Activated CD8-positive, alpha-beta memory T cell treated with anti-CD3 and anti-CD28 coated beads for 24 hours (primary cell): ENCODE measurements at regions not wholly inside any gene's neighbourhood (a gene's known extent, or its start where the extent isn't known, plus 50 kb on each side); places are given as distances from the start of the nearest gene placed in this dataset.

ENCODE experiments used
- DNase-seq: peaks from one replicate; pipeline ENCODE4 v3.0.0-alpha.2; 2020

DNA sequence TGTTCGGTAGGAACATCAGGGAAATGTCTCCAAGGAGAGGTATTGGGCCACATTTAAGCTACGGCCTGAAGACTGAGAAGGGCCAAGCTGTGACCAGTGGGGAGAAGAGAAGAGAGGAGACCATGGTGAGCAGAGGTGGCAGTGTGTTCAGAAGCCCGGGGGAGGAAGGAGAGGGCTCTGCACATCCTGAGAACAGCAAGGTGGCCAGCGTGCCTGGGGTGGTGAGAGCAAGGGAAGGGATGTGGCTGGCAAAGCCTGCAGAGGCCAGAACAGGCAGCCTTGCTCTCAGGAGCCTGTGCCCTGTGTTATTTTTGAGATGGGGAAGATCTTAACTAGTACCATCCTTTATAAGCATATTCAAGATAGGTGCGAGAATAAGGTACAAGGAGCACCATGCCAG is 933.5 kb upstream of the EEF2KMT start:
- no peak for DNase-seq

DNA sequence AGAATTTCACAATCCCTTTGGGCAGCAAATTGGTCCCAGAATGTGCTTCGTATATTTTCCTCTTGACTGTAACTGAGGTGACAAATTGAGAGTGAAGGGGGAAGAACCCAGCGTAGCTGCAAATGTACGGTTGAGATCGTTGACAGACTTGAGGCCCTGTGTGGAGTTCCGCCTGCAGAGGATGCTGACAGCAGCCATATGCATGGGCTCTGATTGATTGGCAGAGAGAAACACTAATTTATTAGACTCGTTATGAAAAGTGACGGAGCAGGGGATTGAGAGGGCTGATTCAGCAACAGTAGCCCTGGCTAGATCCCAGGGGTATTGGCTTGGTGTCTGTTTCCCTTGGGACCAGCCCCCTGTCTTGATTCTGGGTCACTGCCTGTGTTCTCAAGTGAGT is 930.1 kb upstream of the EEF2KMT start:
- no peak for DNase-seq

DNA sequence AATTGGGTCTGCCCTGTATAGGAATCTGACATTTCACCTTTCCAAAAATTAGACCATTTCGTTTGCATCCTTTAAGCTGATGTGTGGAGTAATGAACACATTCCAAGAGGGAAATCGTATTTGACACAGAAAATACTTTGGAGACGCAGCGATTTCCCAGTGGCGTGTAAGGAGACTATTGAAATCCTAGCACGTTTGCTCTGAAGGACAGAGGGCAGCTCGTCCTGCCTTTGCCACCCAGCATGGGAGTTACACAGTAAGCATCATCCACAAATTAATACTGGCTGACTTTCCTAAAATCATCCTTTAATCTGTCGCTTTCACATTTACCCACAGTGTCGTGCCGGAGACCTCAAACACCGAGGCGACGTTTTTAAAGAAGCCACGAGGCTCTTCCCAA is 925.9 kb upstream of the EEF2KMT start:
- DNase-seq: no peak

- DNase-seq: no peak
Observed at GRCh38 chr16:6021276-6021943, 923.8 kb upstream of the EEF2KMT start.

DNA sequence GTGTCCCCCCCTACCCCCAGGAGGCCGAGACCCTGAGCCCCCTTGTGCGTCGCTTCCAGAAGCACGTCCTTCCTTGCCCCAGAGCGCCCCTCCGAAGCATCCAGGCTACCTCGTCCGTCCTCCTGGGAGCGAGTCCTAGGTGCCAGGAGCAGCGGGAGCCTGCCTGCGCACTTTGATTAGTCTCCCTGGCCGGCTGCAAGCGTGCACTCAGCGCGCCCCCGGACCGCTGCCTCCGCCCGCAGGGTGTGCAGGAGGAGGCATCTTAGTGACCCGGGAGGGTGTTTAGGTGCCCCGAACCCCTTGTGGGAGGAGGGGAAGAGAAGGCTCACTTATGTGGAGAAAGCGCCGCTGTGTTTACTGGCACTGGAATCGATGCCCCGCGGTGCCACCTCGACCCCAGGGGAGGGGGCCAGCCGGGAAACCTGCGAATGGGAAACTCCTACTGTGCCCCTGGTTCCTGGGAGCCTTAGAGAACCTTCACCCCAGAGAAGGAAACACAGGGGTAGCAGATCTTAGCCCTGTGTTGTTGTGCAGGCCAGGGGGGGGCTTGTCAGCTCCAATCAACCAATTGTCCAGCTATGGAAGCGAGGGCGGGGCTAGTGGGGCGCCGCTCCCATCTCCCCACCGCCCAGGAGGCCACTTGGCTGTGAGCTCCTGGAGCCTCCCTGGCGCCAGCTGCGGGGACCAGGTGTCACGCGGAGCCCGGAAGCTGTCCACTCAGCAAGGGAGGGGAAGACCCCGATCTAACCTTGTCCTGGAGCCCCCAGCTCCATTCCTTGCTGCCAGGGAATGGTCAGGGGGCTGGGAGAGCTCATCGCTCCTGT is 922.8 kb upstream of the EEF2KMT start:
- no peak for DNase-seq

DNA sequence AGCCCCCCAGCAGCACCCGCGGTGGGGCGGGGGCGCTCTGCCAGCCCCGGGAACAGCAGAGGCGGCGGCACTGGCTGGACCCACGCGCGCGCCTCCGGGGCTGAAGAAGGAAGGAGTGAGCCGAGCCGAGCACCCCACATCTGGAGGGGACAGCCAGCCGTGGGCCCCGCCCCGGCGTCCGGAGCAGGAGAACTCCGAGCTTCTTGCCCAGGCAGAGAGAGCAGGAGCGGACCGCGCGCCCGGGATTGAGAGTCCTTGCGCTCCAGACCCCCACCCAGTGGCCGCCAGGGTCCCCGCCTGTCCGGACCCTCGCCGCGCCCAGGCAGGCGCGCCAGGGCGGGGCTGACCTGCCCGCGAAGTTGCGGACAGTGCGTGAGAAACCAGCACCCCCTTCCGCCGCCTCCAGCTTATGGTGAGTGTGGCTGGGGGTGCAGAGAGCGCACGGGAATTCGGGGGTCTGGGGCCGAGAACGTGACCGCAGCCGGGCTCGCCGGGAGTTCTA is 921.9 kb upstream of the EEF2KMT start:
- no peak for DNase-seq

GRCh38 chr16:6018848-6019489 is 921.4 kb upstream of the EEF2KMT start:
- no peak for DNase-seq

GRCh38 chr16:6016530-6017184 is 919.1 kb upstream of the EEF2KMT start:
- no peak for DNase-seq

DNA sequence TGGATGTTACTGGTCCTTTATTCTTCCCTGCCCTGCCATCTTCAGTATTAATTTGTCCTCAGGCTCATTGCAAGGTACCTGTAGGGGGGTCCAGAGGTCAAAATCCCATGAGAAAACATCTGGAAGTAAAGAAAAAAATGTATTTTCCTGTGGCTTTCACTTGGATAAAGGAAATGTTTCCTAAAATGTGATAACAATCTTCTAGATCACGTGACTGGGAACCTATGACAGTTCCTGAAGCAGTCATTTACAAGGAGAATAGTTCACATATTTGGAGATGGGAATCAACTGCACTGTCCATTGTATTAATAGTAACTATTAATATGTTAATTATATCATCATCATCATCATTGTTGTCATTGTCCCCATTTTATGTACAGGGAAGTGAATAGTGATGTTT is 915.1 kb upstream of the EEF2KMT start:
- no peak for DNase-seq

- no peak for DNase-seq
Observed at GRCh38 chr16:6009151-6009550, 911.6 kb upstream of the EEF2KMT start.

GRCh38 chr16:6008670-6009069 is 911.1 kb upstream of the EEF2KMT start:
- no peak for DNase-seq

DNA sequence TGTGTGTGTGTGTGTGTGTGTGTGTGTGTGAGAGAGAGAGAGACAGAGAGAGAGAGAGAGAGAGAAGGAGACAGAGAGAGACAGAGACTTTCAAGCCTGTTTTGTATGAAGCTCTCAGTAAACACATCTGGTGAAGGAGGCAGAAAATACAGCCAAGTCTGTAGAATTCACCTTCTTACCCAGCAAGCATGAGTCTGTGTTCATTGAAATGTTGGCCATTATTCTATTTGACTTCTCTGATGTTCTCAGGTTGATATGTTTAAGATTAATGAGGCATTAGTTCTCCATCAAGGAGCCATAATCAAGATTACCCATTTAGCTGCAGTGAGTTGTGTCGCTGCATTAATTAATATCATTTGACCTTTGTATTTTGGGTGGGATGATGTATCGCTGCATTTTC is 895.8 kb upstream of the EEF2KMT start:
- DNase-seq: no peak

DNA sequence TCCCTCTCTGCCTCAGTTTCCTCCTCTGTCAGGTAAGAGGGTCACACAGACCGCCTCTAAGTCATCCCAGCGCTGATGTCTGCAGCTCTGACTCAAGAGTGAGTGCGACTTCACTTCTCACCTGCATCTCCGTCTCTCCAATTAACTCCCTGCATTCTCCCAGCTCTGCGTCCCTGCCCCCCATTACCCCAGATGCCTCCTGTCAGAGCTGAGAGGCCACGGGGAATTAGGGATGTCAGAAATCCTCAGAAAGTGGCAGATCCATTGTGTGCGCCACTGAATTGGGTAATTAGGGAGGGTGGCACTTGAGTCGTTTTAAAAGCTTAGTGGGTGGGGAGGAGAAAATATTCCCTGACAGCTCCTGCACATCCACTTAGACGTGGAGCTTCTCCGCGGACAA is 885.4 kb upstream of the EEF2KMT start:
- DNase-seq: no peak

GRCh38 chr16:5979905-5980550 is 882.4 kb upstream of the EEF2KMT start:
- DNase-seq: no peak

DNA sequence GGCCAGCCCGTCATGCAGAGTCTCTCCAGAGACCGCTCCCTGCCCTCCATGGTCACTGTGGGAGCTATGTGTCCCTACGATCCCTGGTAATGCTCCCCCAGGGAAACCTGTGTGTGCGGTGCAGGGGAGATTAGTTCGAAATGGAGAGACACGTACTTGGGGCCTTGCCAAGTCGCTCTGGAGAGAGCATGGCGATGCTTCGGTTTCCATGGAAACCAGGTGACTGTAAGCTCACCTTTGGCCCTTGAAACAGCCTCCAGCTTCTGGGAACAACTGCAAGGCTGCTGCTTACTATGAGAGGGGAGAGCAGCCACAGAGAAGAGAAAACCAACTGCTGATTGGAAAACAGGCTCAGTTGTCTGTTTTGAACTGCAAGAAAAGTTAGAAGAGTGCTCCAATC is 879.7 kb upstream of the EEF2KMT start:
- DNase-seq: no peak

DNA sequence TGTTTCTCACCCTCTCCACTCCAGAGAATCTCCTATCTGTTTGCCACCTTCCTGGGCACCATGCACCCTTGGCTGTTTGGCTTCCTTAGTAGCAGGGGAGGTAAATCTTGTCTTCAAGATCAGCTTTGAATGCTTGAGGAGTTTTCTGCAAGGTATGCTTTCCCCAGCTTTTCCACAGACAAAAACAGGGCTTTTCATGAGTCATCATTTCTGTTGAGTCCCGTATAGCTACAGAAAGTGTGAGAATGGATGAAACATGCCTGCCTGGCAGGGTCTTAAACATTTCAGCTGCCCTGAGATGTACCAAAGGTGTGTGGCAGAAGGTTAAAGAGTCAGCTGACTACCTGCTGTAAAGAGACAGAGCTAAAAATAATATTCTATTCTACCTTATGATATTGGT is 875.2 kb upstream of the EEF2KMT start:
- no peak for DNase-seq

DNA sequence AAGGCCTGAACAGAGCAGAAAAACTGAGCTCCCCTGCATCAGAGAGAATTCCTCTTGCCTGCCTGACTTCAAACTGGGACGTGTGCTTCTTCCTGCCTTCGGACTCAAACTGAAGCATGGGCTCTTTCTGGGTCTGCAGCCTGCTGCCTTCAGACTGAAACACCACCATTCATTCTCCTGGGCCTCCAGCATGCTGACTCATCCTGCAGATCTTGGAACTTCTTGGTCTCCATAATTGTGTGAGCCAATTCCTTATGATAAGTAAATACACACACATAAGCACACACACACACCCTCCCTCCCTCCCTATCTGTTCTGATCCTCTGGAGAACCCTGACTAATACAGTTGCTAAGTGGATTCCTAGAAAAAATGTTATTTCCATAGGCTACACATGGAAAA is 874.3 kb upstream of the EEF2KMT start:
- DNase-seq: no peak

DNA sequence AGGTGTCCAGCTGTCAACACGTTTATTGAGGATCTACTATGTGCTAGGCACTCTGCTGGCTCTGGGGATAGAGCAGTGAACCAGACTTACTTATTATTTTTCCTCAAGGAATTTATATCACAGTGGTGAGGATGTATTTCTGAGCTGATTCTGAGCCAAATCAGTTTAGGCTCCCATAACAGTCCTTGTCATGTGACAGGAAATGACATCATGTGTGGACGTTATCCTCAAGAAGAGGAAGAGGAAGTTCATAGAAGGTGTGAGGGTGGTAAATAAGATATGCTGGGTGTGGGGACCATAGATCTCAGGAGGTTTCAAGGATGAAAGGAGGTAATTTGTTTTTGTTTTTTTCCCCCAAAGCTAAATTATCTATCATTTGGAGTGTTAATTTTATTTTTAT is 873.5 kb upstream of the EEF2KMT start:
- DNase-seq: no peak

- DNase-seq: no peak
Observed at GRCh38 chr16:5966004-5966403, 868.4 kb upstream of the EEF2KMT start.

GRCh38 chr16:5965321-5965720 is 867.7 kb upstream of the EEF2KMT start:
- no peak for DNase-seq

DNA sequence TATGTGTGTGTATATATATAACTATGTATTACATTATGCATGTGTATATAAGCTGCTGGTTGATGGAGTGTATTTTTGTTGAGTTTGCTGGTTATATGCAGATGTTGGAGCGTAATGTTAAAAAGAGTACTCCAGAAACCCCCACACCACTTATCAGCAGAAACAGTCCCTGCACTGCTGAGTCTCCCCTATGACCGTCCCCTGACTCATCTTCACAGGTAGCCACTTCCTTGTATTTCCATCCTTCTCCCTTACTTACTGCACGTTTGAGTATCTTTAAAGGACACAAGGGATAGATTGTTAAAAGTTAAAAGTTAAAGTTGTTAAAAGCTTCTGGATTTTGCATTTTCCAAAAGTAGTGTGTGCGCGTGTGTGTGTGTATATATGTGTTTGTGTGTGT is 853.9 kb upstream of the EEF2KMT start:
- no peak for DNase-seq

DNA sequence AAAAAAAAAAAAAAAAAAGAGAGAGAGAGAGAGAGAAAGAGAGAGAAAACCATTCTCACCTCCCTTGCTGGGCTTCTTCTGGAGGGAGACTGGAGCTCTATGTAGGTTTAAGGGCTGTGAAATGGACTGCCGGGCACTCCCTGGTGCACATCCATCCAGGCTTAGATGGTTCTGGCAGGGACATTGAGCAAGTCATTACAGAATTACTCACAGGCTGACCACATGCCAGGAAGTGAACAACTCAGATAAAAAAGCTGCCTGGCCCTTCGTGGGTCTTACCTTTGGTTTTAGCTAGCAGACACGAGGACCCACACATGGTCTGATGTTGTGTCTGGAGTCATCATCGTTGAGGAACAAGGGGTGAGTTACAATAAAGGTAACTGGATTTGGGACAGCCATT is 847.4 kb upstream of the EEF2KMT start:
- DNase-seq: no peak

- no peak for DNase-seq
Observed at GRCh38 chr16:5938607-5939006, 841.0 kb upstream of the EEF2KMT start.
